ENCODE measurements at regions not wholly inside any gene's neighbourhood (a gene's known extent, or its start where the extent isn't known, plus 50 kb on each side); places are given as distances from the start of the nearest gene placed in this dataset.

DNA sequence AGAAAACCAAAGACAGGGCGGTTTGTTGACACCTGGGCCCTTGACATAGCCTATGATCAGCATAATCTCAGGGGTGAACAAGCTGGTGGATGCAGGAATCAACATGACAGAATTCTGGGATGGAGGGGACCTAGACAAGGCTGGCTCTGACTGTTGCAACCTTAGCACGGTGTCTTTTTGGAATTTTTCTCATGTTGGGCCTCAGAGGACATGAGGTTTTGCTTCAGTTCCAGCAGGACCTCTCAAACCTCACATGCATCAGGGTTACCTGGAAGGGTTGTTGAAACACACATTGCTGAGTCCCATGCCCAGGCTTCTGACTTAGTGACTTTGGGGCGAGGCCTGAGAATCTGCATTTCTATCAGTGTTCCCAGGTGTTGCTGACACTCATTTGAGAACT, 345.6 kb upstream of the B3GAT1 start (continued):
- TF ChIP-seq, protein P1, sequence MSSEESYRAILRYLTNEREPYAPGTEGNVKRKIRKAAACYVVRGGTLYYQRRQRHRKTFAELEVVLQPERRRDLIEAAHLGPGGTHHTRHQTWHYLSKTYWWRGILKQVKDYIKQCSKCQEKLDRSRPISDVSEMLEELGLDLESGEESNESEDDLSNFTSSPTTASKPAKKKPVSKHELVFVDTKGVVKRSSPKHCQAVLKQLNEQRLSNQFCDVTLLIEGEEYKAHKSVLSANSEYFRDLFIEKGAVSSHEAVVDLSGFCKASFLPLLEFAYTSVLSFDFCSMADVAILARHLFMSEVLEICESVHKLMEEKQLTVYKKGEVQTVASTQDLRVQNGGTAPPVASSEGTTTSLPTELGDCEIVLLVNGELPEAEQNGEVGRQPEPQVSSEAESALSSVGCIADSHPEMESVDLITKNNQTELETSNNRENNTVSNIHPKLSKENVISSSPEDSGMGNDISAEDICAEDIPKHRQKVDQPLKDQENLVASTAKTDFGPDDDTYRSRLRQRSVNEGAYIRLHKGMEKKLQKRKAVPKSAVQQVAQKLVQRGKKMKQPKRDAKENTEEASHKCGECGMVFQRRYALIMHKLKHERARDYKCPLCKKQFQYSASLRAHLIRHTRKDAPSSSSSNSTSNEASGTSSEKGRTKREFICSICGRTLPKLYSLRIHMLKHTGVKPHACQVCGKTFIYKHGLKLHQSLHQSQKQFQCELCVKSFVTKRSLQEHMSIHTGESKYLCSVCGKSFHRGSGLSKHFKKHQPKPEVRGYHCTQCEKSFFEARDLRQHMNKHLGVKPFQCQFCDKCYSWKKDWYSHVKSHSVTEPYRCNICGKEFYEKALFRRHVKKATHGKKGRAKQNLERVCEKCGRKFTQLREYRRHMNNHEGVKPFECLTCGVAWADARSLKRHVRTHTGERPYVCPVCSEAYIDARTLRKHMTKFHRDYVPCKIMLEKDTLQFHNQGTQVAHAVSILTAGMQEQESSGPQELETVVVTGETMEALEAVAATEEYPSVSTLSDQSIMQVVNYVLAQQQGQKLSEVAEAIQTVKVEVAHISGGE (CRISPR knock-in tag; IDR thresholded peaks at IDR 0.05): no peak
- TF ChIP-seq PTTG1 (tag; IDR thresholded peaks at IDR 0.05; ENCODE audit: low read depth) (no peak), POLR2H (tag; IDR thresholded peaks at IDR 0.05; ENCODE audit: low read depth) (no peak), STAT5A (IDR thresholded peaks at IDR 0.05; ENCODE audit: borderline replicate concordance, low read length) (no peak), KDM4B (IDR thresholded peaks at IDR 0.05; ENCODE audit: borderline replicate concordance in 2 of 2, low read depth in 1 of 2) (no peak)
- TF ChIP-seq, protein P2, sequence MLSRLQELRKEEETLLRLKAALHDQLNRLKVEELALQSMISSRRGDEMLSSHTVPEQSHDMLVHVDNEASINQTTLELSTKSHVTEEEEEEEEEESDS (CRISPR knock-in tag; IDR thresholded peaks at IDR 0.05): no peak
- TF ChIP-seq, protein P3, sequence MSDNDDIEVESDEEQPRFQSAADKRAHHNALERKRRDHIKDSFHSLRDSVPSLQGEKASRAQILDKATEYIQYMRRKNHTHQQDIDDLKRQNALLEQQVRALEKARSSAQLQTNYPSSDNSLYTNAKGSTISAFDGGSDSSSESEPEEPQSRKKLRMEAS (CRISPR knock-in tag; IDR thresholded peaks at IDR 0.05): no peak
